Activated naive CD4-positive, alpha-beta T cell treated with anti-CD3 and anti-CD28 coated beads, Interleukin-2, amount 50 U/mL, for 72 hours (primary cell): ENCODE measurements at regions not wholly inside any gene's neighbourhood (a gene's known extent, or its start where the extent isn't known, plus 50 kb on each side); places are given as distances from the start of the nearest gene placed in this dataset.

ENCODE experiments used
- ATAC-seq, 2 donors: fragments of 150-1000 bp; cut with Tn5 transposase; 2 replicates each; pipeline ENCODE4 v1.10.0; 2021; ENCODE audit warnings: mild to moderate bottlenecking in 2 of 2, moderate library complexity in 2 of 2
- DNase-seq, 2 donors: peaks; one replicate each; pipeline ENCODE4 v3.0.0; 2021 to 2022; ENCODE audit warnings: low spot score in 2 of 2
- H3K27ac Mint-ChIP-seq, 2 donors: one replicate each; pipeline ENCODE4 v1.8.0; 2022; ENCODE audit warnings: mild to moderate bottlenecking in 2 of 2, mixed read lengths in 2 of 2
- H3K36me3 Mint-ChIP-seq, 2 donors: one replicate each; pipeline ENCODE4 v1.8.0; 2022; ENCODE audit warnings: mixed read lengths in 2 of 2
- H3K9me3 Mint-ChIP-seq, 2 donors: one replicate each; pipeline ENCODE4 v1.8.0; 2022; ENCODE audit warnings: mixed read lengths in 2 of 2

- Mint-ChIP-seq H3K9me3 (peaks cover 3 to 8% of the 10 kb centered on the region in 2 donors), H3K27ac (no peak overlapping the region), H3K36me3 (no peaks in the 10 kb centered on the region)
- ATAC-seq (no peak), DNase-seq (no peak)
Measured at GRCh38 chr4:124234771-124235170, 477.8 kb downstream of the ANKRD50 start.

DNA sequence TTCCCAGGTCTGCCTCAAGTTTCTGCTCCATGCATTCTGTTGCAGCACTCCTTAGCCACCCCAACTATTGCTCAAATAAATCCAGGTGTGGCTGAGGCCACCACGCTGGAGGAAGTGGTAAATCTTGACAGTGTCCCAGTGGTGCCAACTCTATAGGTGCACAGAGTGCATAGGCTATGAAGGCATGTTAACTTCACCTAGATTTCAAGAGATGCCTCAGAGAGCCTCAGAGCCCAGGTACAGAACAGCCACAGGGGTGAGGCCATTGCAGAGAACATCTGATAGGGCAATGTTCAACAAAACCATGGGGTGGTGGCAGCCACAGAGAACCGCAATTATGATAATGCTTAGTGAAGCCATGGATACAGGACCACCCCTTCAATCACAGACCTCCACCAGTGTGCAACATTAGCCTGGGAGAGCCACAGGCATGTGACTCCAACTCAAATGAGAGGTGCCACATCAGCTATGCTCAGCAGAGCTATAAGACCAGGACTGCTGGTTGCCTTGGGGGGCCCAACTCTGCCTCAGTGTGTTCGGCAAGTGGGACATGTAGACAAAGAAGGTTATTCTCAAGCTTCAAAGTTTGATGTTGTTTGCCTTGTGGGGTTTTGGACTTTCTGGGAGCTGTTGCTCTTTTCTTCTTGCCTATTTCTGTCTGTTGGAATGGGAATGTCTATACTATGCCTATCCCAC lies 468.7 kb downstream of the ANKRD50 start:
- DNase-seq (no peak), ATAC-seq (no peak)
- Mint-ChIP-seq H3K9me3 (peaks cover 9 to 13% of the 10 kb centered on the region in 2 donors), H3K27ac (no peak overlapping the region), H3K36me3 (no peaks in the 10 kb centered on the region)

- Mint-ChIP-seq H3K9me3 (no peaks in the 10 kb centered on the region), H3K36me3 (no peaks in the 10 kb centered on the region), H3K27ac (no peak overlapping the region)
- no peak for ATAC-seq
- DNase-seq, result no peak
Measured at GRCh38 chr4:124253080-124253479, 459.5 kb downstream of the ANKRD50 start.

GRCh38 chr4:124262211-124263179 lies 450.0 kb downstream of the ANKRD50 start:
- DNase-seq (peak in 1 of 2 donors; percentile 38), ATAC-seq (peak in 1 of 2 donors; percentile 76)
- Mint-ChIP-seq H3K36me3 (no peaks in the 10 kb centered on the region), H3K9me3 (no peaks in the 10 kb centered on the region), H3K27ac (no peak overlapping the region)

DNA sequence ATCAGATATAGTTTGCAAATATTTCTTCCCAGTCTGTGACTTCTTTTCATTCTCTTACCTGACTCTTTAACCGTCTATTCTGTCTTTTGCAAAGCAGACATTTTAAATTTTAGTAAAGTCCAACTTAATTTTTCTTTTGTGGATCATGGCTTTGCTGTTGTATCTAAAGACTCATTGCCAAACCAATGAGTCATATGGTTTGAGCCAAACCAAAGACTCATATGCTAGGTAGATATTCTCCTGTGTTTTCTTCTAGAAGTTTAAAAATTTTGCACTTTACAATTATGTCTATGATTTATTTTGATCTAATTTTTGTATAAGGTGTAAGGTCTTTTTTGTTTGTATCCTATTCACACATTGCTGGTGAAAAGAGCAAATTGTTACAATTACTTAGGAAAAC lies 446.8 kb downstream of the ANKRD50 start:
- no peak for ATAC-seq
- Mint-ChIP-seq H3K9me3 (no peaks in the 10 kb centered on the region), H3K27ac (no peak overlapping the region), H3K36me3 (no peaks in the 10 kb centered on the region)
- DNase-seq, result no peak

- Mint-ChIP-seq H3K9me3 (peaks cover 0 to 6% of the 10 kb centered on the region in 2 donors), H3K36me3 (no peaks in the 10 kb centered on the region), H3K27ac (no peak overlapping the region)
- ATAC-seq, result no peak
- no peak for DNase-seq
Measured at GRCh38 chr4:124266721-124267120, 445.8 kb downstream of the ANKRD50 start.

DNA sequence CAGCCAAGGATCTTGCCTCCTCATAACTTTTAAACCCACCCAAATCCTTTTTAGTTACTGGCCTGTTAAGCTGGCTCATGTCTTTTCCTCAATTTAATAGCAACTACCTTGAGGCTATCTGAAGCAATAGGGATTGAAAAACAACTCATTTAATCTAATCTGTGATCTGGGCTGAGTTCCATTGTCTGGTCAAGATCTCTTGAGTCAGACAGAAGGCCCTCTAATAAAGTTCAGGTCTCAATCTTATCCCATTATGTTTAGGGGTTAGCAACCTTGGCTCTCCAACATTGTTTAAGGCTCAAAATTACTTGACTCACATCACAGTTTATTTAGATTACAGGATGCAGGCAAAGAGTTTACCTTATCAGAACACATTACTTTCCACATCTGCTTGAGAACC lies 436.1 kb downstream of the ANKRD50 start:
- peaks cover 0 to 8% of the 10 kb centered on the region in 2 donors for H3K36me3 Mint-ChIP-seq
- H3K9me3 Mint-ChIP-seq, result peaks cover 5 to 8% of the 10 kb centered on the region in 2 donors
- ATAC-seq (no peak), DNase-seq (no peak)
- H3K27ac Mint-ChIP-seq, result no peak overlapping the region

DNA sequence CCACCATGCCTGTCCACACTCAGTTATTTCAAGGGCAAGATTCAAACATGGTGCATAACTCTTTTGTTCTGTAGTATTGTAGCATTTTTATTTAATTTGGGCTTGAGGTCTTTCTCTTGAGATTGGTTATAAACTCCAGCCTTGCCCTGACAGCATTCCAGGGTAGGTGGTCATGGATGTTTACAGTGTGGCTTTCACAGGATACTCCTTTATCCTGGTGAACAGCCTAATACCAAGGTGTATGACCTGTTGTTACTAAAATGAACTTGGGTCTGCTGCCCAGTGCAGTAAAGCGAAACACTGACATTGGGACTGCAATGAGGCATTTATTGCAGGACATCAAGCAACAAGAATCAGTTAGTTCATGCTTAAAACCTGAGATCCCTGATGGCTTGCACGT lies 434.8 kb downstream of the ANKRD50 start:
- DNase-seq, result no peak
- ATAC-seq, result no peak
- H3K9me3 Mint-ChIP-seq, result no peaks in the 10 kb centered on the region
- H3K27ac Mint-ChIP-seq, result no peak overlapping the region
- H3K36me3 Mint-ChIP-seq, result peaks cover 0 to 3% of the 10 kb centered on the region in 2 donors

GRCh38 chr4:124278477-124278876 lies 434.1 kb downstream of the ANKRD50 start:
- Mint-ChIP-seq H3K36me3 (no peaks in the 10 kb centered on the region), H3K9me3 (no peaks in the 10 kb centered on the region), H3K27ac (no peak overlapping the region)
- ATAC-seq (no peak), DNase-seq (no peak)

- Mint-ChIP-seq H3K27ac (no peak overlapping the region), H3K36me3 (no peaks in the 10 kb centered on the region), H3K9me3 (no peaks in the 10 kb centered on the region)
- no peak for DNase-seq
- ATAC-seq, result no peak
Measured at GRCh38 chr4:124279741-124280140, 432.8 kb downstream of the ANKRD50 start.

DNA sequence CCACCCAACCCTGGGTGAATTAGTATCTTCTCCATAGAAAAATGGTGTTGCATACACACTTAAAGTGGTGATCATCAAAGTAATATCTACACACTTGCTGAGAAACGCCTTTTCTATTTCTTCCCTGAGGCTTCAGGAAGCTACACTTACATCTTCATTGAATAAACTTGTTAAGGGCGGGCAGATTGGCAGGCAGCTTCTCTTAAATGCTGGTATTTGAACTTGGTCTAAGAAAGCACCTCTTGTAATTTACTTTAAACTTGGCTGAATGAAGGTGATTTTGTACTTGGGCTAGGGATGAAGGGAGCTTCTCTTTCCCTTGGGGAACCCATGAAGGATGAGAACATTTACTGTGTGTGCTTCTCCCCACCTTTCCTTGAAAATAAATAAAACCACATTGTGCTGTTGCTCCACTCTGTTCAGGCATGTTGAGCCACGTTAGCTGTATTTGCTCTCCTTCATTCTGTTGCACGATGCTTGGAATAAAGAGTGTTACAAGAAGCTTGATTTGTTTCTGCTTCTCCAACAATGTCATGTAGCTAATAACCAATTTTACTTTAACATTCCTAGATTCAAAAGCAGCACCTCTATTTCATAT lies 430.1 kb downstream of the ANKRD50 start:
- no peak overlapping the region for H3K27ac Mint-ChIP-seq
- no peak for ATAC-seq
- H3K9me3 Mint-ChIP-seq, result no peaks in the 10 kb centered on the region
- DNase-seq, result no peak
- H3K36me3 Mint-ChIP-seq, result no peaks in the 10 kb centered on the region

DNA sequence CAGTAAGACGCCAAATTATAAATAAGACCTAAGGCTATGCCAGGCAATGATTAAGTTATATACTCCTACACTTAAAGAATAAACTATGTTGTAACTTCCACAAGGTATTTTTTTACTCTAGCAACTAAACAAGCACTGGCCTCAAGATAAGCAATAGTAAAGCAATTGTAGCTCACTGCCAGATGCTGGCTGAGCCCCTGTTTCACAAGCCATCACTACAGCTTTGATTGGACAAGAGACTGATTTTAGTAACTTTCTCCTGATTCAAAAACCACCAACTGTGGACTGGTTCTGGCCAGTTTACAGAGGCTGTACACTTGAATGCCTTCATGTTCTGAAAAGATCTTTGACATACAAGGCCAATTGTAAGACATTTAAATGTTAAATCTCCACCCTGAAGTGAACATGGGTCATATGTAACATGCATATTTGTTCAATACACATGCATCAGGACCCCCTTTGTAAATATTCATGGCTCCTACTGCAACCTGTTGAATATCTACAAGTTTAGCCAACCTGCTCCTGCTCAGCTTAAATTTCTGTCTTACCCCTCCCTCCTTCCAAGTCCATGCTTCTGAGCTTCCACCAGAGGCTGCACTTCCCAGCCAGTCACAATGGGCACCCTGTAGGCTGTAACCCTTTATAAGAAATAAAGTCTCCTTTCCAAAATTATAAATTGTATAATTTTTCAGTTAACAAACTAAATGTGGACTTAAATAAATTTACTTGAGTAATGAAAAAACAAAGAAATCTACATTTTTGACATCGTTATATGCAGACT lies 423.6 kb downstream of the ANKRD50 start:
- Mint-ChIP-seq H3K9me3 (no peaks in the 10 kb centered on the region), H3K27ac (no peak overlapping the region), H3K36me3 (no peaks in the 10 kb centered on the region)
- DNase-seq (no peak), ATAC-seq (no peak)

DNA sequence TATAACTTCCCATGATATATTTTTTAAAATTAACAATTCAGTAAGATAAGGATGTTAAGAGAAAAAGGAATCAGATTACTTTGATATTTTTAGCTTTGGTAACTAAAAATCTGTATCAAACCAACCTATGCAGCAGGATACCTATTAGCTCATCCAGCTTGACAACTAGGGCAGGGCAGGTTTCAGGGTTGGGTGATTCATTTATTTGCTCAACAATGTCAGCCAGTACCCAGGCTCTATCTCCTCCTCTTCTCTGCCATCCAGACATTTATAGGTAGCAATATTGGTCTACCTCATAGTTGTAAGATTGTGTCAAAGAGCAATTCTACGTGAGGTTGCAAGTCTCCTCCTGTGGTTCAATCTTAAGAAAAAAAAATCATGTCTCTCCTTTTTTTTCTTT lies 421.9 kb downstream of the ANKRD50 start:
- DNase-seq (no peak), ATAC-seq (no peak)
- H3K9me3 Mint-ChIP-seq, result no peaks in the 10 kb centered on the region
- no peaks in the 10 kb centered on the region for H3K36me3 Mint-ChIP-seq
- H3K27ac Mint-ChIP-seq, result no peak overlapping the region

DNA sequence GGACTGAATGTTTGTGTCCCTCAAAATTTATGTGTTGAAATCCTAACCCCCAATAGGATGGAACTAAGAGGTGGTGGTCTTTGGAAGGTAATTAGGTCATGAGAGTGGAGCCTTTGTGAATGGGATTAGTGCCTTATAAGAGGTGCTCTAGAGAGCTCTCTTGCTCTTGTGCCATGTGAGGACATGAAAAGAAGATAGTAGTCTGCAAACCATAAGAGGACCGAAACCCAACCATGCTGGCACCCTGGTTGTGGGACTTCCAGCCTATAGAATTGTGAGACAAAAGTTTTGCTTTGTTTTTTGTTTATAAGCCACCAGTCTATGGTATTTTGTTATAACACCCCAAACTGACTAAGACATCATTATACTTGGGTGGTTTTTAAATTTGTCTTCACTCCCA lies 417.1 kb downstream of the ANKRD50 start:
- ATAC-seq (no peak), DNase-seq (no peak)
- H3K9me3 Mint-ChIP-seq, result no peaks in the 10 kb centered on the region

GRCh38 chr4:124304941-124305340 lies 407.6 kb downstream of the ANKRD50 start:
- no peak for ATAC-seq
- no peak overlapping the region for H3K27ac Mint-ChIP-seq
- no peaks in the 10 kb centered on the region for H3K9me3 Mint-ChIP-seq
- no peak for DNase-seq
- no peaks in the 10 kb centered on the region for H3K36me3 Mint-ChIP-seq

More for the DNA sequence above, 417.1 kb downstream of the ANKRD50 start:
- no peak overlapping the region for H3K27ac Mint-ChIP-seq
- no peaks in the 10 kb centered on the region for H3K36me3 Mint-ChIP-seq

DNA sequence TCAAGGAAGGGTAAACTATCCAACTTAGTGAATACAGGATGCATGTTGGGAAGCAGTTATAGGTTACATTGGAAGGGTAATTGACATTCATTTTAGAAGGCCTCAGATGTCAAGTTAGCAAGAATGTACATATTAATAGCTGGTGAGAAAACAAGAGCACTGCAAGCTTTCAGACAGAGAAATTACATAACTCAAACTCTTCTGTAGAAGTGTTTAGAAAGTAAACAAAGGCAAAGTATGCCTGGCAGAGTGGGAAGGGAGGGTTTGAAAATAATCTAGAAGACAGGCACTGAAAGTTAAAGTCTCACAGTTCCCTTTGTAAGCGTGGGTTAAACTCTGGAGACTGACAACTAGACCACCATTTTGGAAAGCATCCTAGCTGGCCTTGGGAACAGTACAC lies 406.2 kb downstream of the ANKRD50 start:
- Mint-ChIP-seq H3K36me3 (no peaks in the 10 kb centered on the region), H3K9me3 (no peaks in the 10 kb centered on the region), H3K27ac (no peak overlapping the region)
- DNase-seq (no peak), ATAC-seq (no peak)

- H3K36me3 Mint-ChIP-seq, result no peaks in the 10 kb centered on the region
- no peak overlapping the region for H3K27ac Mint-ChIP-seq
- no peak for ATAC-seq
- no peak for DNase-seq
- H3K9me3 Mint-ChIP-seq, result no peaks in the 10 kb centered on the region
Measured at GRCh38 chr4:124307143-124307542, 405.4 kb downstream of the ANKRD50 start.
